ENCODE measurements at regions not wholly inside any gene's neighbourhood (a gene's known extent, or its start where the extent isn't known, plus 50 kb on each side); places are given as distances from the start of the nearest gene placed in this dataset.
"Not testable (repeated sequence)": the region's sequence is repeated elsewhere in the genome, so short reads cannot be mapped to it uniquely, and the experiment has no call there.

DNA sequence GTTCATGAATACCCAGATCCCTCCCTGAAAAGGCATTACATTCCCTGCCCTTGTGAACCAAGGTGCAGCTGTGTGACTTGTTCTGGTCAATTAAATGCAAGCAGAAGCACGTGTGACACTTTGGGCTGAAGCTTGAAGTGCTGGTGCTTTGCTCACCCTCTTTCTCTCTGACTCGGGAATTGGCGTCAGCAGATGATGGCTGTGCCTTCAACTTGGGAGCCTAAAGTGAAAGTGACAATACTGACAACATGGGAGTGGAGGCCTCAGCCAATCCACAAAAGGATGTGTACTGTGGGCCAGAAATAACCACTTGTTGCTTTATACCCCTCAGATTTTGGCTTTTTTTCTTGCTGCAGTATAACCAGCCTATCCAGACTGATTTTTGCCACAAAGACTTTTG is 148.3 kb upstream of the THY1 start:
- Histone ChIP-seq H3K27ac (ENCODE audit: low read length) (no peak overlapping the region), H3K9me3 (ENCODE audit: insufficient read depth, low read depth, low read length) (no peaks in the 10 kb centered on the region), H3K9ac (ENCODE audit: low read depth, low read length) (no peak overlapping the region), H3K27me3 (ENCODE audit: insufficient read depth, low read length) (no peaks in the 10 kb centered on the region), H3K4me3 (ENCODE audit: low read length) (no peak overlapping the region), H3K36me3 (ENCODE audit: insufficient read depth, low read depth, low read length) (no peaks in the 10 kb centered on the region), H3K4me1 (ENCODE audit: insufficient read depth, low read length) (peaks cover 3% of the 10 kb centered on the region; the same call in 1 of the 2 replicates)

DNA sequence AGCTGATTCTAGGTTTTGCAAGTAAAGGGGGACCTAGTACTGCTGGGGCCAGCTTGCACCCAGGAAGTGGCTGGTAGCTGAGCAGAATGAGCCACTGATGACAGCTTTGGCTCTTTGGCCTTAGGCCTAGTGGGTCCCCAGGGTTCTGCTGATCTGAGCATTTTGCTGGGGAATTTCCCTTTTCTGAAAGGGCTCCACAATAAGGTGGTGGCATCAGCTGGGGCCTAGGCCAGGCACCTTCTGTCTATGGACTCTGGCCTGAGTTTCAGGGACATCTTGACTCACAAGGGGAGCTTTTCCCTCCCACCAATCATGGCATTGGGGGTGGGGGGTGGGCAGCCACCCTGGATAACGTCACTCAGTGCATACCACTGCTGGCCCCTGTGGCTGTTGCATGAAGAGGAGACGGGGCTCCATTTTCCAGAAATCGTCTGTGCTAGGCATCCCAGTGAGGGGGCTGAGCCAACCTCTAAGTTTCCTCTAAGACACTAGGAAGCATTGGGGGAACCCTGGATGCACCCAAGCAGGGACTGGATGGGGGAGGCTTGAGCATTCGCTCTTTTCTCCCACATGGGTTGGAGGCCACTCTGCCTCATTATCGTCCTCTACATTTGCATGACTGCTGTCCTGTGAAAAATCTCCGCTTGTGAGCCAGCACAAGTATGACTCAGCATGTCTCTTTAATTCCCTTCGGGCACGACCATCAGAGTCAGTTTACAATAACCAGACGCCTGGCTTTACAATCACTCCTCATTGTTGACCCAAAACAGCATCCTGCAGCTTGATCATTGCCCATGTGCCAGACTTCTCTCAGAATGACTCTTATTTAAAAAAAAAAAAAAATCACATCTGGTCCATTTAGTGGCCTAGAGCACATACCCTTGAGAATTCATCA is 145.0 kb upstream of the THY1 start:
- no peak overlapping the region for H3K9ac ChIP-seq (ENCODE audit: low read depth, low read length)
- peaks cover 3% of the 10 kb centered on the region; the same call in 1 of the 2 replicates for H3K4me1 ChIP-seq (ENCODE audit: insufficient read depth, low read length)
- H3K27me3 ChIP-seq (ENCODE audit: insufficient read depth, low read length): no peaks in the 10 kb centered on the region
- H3K9me3 ChIP-seq (ENCODE audit: insufficient read depth, low read depth, low read length): no peaks in the 10 kb centered on the region
- no peaks in the 10 kb centered on the region for H3K36me3 ChIP-seq (ENCODE audit: insufficient read depth, low read depth, low read length)
- no peak overlapping the region for H3K4me3 ChIP-seq (ENCODE audit: low read length)
- no peak overlapping the region for H3K27ac ChIP-seq (ENCODE audit: low read length)

DNA sequence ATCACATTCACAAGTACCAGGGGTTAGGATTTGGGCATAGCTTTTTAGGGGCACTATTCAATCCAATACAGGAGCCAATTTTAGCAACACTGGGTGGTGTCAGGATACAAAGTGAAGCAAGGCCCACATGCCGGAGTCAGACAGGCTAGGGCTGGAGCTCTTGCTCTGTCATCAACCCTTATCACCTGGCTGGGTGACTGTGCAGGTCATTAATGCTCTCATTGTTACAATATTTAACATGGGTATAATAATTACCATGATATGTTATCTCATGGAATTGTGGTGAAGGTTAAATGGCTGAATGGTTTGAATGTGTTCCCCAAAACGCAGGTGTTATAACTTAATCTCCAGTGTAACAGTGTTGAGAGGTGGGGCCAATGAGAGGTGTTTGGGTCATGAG is 143.3 kb upstream of the THY1 start:
- H3K36me3 ChIP-seq (ENCODE audit: insufficient read depth, low read depth, low read length): no peaks in the 10 kb centered on the region
- H3K9ac ChIP-seq (ENCODE audit: low read depth, low read length): no peak overlapping the region
- no peaks in the 10 kb centered on the region for H3K27me3 ChIP-seq (ENCODE audit: insufficient read depth, low read length)
- no peak overlapping the region for H3K27ac ChIP-seq (ENCODE audit: low read length)
- no peak overlapping the region for H3K4me3 ChIP-seq (ENCODE audit: low read length)
- peaks cover 3% of the 10 kb centered on the region; the same call in 1 of the 2 replicates for H3K4me1 ChIP-seq (ENCODE audit: insufficient read depth, low read length)
- H3K9me3 ChIP-seq (ENCODE audit: insufficient read depth, low read depth, low read length): no peaks in the 10 kb centered on the region

DNA sequence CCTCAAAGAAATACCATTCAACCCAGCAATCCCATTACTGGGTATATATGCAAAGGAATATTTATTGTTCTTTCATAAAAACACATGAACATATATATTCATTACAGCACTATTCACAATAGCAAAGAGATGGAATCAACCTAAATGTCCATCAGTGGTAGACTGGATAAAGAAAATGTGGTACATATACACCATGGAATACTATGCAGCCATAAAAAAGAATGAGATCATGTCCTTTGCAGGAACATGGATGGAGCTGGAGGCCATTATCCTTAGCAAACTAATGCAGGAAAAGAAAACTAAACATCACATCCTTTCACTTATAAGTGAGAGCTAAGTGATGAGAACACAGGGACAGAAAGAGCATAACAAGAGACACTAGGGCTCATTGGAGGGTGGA is 142.7 kb upstream of the THY1 start:
- not testable (repeated sequence) for H3K36me3 ChIP-seq (ENCODE audit: insufficient read depth, low read depth, low read length)

DNA sequence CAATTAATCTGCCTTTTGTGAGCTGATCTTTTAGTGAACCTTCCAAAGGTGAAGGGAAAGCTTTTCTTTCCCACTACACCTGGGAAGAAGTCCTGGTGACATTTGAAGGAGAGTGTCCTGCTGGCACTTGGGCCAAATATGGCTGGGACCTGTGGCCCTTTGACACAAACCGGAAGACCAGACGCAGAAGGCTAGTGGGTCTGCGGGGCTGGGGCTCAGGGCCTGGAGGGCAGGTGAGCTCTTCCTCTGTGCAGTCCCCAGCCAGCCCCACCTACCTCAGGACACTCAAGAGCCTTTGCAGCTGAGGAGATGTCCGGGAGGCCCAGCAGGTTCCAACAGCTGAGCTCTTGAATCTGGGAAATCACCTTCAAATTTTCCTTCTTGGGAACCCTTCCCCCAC is 138.0 kb upstream of the THY1 start:
- Histone ChIP-seq H3K9ac (ENCODE audit: low read depth, low read length) (no peak overlapping the region), H3K27me3 (ENCODE audit: insufficient read depth, low read length) (no peaks in the 10 kb centered on the region), H3K4me3 (ENCODE audit: low read length) (no peak overlapping the region), H3K4me1 (ENCODE audit: insufficient read depth, low read length) (no peaks in the 10 kb centered on the region), H3K36me3 (ENCODE audit: insufficient read depth, low read depth, low read length) (no peaks in the 10 kb centered on the region), H3K9me3 (ENCODE audit: insufficient read depth, low read depth, low read length) (no peaks in the 10 kb centered on the region), H3K27ac (ENCODE audit: low read length) (no peak overlapping the region)

More for the DNA sequence above, 142.7 kb upstream of the THY1 start:
- not testable (repeated sequence) for H3K9ac ChIP-seq (ENCODE audit: low read depth, low read length); H3K4me3 ChIP-seq (ENCODE audit: low read length); H3K27ac ChIP-seq (ENCODE audit: low read length); H3K27me3 ChIP-seq (ENCODE audit: insufficient read depth, low read length); H3K9me3 ChIP-seq (ENCODE audit: insufficient read depth, low read depth, low read length); H3K4me1 ChIP-seq (ENCODE audit: insufficient read depth, low read length)

DNA sequence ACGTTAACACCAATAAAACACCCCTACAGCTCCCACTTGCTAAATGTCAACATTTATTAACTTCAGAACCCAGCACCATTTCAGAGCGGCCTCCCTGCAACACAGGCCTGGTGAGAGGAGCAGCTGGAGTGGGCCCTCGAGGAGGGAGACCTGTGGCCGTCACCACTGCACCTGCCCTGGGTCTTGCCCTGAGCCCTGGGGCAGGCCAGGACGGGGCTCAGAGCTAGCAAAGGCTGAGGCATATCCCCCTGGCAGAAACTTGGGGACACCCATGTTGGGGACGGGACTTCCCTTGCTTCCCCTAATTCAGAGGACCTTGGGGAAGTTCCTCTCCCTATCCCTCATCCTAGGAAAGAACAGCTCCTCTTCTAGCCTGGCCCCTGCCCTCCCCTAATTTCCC is 137.3 kb upstream of the THY1 start:
- H3K27ac ChIP-seq (ENCODE audit: low read length): no peak overlapping the region
- H3K9ac ChIP-seq (ENCODE audit: low read depth, low read length): no peak overlapping the region
- no peaks in the 10 kb centered on the region for H3K36me3 ChIP-seq (ENCODE audit: insufficient read depth, low read depth, low read length)
- H3K4me1 ChIP-seq (ENCODE audit: insufficient read depth, low read length): no peaks in the 10 kb centered on the region
- no peaks in the 10 kb centered on the region for H3K27me3 ChIP-seq (ENCODE audit: insufficient read depth, low read length)
- no peak overlapping the region for H3K4me3 ChIP-seq (ENCODE audit: low read length)
- H3K9me3 ChIP-seq (ENCODE audit: insufficient read depth, low read depth, low read length): no peaks in the 10 kb centered on the region

DNA sequence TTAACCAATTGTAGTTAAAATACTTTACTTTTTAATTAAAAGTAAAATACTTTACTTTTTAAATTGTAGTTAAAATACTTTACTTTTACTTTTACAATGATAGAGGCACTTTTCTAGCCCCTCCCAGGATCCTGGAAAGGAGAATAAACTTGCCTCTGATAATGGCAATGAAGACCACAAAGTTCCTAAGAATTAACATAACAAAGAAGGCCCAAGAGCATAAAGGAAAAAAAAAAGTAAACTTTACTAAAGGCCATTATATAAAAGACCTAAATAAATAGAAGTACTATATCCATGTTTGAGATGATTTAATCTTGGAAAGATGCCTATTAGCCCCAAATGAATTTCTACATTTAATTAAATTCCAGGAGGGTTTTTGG is 129.1 kb upstream of the THY1 start:
- H3K27me3 ChIP-seq (ENCODE audit: insufficient read depth, low read length): no peaks in the 10 kb centered on the region
- H3K27ac ChIP-seq (ENCODE audit: low read length): no peak overlapping the region
- no peaks in the 10 kb centered on the region for H3K36me3 ChIP-seq (ENCODE audit: insufficient read depth, low read depth, low read length)
- peaks cover 9% of the 10 kb centered on the region for H3K9me3 ChIP-seq (ENCODE audit: insufficient read depth, low read depth, low read length)
- peaks cover 2% of the 10 kb centered on the region; the same call in 1 of the 2 replicates for H3K4me1 ChIP-seq (ENCODE audit: insufficient read depth, low read length)
- no peak overlapping the region for H3K4me3 ChIP-seq (ENCODE audit: low read length)
- H3K9ac ChIP-seq (ENCODE audit: low read depth, low read length): no peak overlapping the region

DNA sequence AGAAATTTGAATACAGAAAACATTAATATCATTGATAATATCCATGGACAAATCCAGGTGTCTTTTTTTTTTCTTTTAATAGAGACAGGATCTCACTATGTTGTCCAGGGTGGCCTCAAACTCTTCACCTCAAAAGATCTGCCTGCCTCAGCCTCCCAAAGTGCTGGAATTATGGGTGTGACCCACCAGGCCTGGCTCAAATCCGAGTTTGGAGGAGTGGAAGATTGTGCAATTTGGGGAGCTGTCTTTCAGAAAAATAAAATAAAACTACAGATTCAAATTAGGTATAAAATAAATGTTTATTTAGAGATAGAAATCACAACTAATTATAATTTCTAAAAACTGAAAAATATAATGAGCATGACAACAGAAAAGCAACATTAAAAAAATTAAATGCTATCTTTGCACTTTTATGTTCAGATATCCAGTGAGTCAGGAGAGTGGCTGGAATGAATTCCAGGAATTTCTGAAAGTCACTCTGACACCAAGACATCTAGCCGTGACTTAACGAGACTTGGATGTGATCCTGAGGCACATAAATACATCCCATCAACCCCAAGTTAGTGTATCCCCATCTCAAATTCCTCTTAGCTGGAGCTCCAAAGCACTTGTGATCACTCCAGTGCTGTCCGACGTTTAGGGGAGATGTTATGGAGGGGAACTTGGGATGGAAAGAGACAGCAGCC is 128.6 kb upstream of the THY1 start:
- peaks cover 9% of the 10 kb centered on the region for H3K9me3 ChIP-seq (ENCODE audit: insufficient read depth, low read depth, low read length)
- H3K27me3 ChIP-seq (ENCODE audit: insufficient read depth, low read length): no peaks in the 10 kb centered on the region
- no peak overlapping the region for H3K9ac ChIP-seq (ENCODE audit: low read depth, low read length)
- no peak overlapping the region for H3K27ac ChIP-seq (ENCODE audit: low read length)
- H3K4me3 ChIP-seq (ENCODE audit: low read length): no peak overlapping the region
- H3K36me3 ChIP-seq (ENCODE audit: insufficient read depth, low read depth, low read length): no peaks in the 10 kb centered on the region
- H3K4me1 ChIP-seq (ENCODE audit: insufficient read depth, low read length): peaks cover 2% of the 10 kb centered on the region; the same call in 1 of the 2 replicates

DNA sequence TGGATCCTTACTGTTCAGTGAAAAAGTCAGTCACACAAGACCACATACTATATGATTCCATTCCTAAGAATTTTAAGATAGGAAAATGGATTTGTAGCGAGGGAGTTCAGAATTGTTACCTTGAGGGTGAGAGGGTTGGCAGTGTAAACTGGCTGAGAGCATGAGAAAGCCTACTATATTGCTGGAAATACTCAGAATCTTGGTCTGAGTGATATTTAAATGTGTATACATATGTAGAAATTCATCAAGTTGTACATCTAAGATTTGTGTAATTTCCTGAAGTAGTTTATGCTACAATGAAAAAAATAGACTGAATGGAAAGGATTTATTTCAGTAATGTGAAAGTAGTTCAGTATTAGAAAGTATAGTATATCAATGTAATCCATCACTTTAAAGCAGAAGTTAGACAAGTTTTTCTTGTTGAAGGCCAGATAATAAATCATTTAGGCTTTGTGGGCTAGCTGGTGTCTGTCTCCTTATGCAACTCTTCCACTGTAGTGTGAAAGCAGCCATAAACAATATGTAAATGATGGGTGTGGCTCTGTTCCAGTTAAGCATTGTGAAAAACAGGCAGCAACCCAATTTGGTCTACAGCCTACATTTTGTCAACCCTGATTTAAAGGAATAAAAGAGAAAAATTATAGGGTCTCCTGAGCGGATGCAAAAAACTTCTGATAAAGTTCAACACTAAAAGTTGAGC is 127.2 kb upstream of the THY1 start:
- Histone ChIP-seq H3K27me3 (ENCODE audit: insufficient read depth, low read length) (no peaks in the 10 kb centered on the region), H3K9me3 (ENCODE audit: insufficient read depth, low read depth, low read length) (peaks cover 9% of the 10 kb centered on the region), H3K4me1 (ENCODE audit: insufficient read depth, low read length) (peaks cover 2% of the 10 kb centered on the region; the same call in 1 of the 2 replicates), H3K27ac (ENCODE audit: low read length) (no peak overlapping the region), H3K9ac (ENCODE audit: low read depth, low read length) (no peak overlapping the region), H3K4me3 (ENCODE audit: low read length) (no peak overlapping the region), H3K36me3 (ENCODE audit: insufficient read depth, low read depth, low read length) (no peaks in the 10 kb centered on the region)

DNA sequence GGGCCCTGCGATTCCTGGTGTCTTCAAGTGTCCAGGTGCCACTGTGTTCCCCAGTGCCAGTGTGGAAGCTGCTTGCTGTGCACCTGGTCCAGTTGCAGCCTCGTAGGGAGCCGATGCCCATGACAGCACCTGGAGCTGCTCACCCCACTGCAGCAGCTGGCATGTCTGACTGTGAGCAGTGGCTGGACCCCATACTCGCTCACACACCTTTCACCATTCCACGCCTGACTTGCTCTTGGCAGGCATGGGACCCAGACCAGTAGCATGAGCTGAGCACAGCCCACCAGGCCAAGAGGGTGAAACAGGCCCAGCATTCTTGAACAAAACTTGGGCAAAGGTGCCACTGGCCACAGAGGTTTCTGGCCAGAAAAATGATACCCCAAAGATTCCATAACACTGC is 124.5 kb upstream of the THY1 start:
- Histone ChIP-seq H3K4me1 (ENCODE audit: insufficient read depth, low read length) (peaks cover 2% of the 10 kb centered on the region; the same call in 1 of the 2 replicates), H3K27me3 (ENCODE audit: insufficient read depth, low read length) (no peaks in the 10 kb centered on the region), H3K9me3 (ENCODE audit: insufficient read depth, low read depth, low read length) (peaks cover 9% of the 10 kb centered on the region), H3K4me3 (ENCODE audit: low read length) (no peak overlapping the region), H3K9ac (ENCODE audit: low read depth, low read length) (no peak overlapping the region), H3K36me3 (ENCODE audit: insufficient read depth, low read depth, low read length) (no peaks in the 10 kb centered on the region), H3K27ac (ENCODE audit: low read length) (no peak overlapping the region)

DNA sequence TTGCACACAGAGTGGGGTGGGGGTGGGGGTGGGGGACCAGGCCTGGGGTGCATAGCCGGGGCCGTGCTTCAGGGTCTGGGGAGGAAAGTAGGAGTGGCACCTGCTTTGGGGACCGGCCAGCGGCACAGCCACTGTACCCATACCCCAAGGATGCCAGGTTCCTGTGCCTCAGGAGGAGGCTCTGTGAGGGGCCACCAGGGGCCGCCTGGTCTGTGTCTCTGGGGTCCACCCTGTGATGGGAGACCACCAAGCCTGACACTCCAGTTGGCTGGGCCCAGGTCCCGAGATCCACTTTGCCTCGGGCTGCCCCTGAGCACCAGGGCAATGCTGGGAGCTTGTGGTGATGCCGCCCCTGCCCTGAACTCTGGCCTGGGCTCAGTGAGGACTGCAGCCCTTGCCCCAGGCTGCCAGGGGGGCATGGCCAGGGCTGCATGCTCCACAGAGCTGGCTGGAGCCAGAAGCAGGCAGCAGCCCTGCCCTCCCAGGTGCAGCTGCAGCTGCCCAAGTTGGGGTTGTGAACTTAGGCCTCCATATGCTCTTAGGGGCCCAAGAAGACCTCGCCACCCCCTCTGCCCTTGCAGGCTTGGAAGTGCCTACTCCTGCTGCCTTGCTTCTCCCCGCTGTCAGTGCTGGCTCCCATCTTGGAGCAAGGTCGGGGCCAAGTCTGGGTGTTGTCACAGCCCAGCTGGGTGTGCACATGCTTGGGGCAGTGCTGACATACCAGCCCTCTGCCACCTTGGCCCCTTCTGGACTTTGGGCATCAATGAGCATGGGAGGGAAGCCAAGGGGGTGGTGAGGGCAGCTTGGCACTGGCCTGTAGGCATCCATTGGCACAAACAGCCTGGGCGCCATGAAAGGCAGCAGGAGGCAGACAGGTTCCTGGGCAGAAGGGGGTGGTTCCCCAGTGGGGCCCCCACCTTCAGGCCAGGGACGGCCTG is 123.3 kb upstream of the THY1 start:
- Histone ChIP-seq H3K4me3 (ENCODE audit: low read length) (no peak overlapping the region), H3K36me3 (ENCODE audit: insufficient read depth, low read depth, low read length) (no peaks in the 10 kb centered on the region), H3K27me3 (ENCODE audit: insufficient read depth, low read length) (peaks cover 2% of the 10 kb centered on the region; the same call in 1 of the 2 replicates), H3K9ac (ENCODE audit: low read depth, low read length) (no peak overlapping the region), H3K9me3 (ENCODE audit: insufficient read depth, low read depth, low read length) (peaks cover 9% of the 10 kb centered on the region), H3K4me1 (ENCODE audit: insufficient read depth, low read length) (no peaks in the 10 kb centered on the region), H3K27ac (ENCODE audit: low read length) (no peak overlapping the region)

Data from iPS-20b (cell line).